ENCODE measurements at regions not wholly inside any gene's neighbourhood (a gene's known extent, or its start where the extent isn't known, plus 50 kb on each side); places are given as distances from the start of the nearest gene placed in this dataset.
"Not testable (repeated sequence)": the region's sequence is repeated elsewhere in the genome, so short reads cannot be mapped to it uniquely, and the experiment has no call there.

GRCh38 chr2:37575780-37576179 lies 95.7 kb downstream of the CDC42EP3 start:
- peaks cover 12% of the 10 kb centered on the region for H3K9me3 ChIP-seq (ENCODE audit: control insufficient read depth, insufficient read depth, low read length)
- H3K9ac ChIP-seq (ENCODE audit: low read depth, low read length) = no peak overlapping the region
- no peaks in the 10 kb centered on the region for H3K36me3 ChIP-seq (ENCODE audit: insufficient read depth, low read length)
- no peaks in the 10 kb centered on the region for H3K4me1 ChIP-seq (ENCODE audit: insufficient read depth, low read length)

- not testable (repeated sequence) for H3K4me1 ChIP-seq (ENCODE audit: insufficient read depth, low read length); H3K36me3 ChIP-seq (ENCODE audit: insufficient read depth, low read length); H3K9ac ChIP-seq (ENCODE audit: low read depth, low read length)
- peaks cover 12% of the 10 kb centered on the region for H3K9me3 ChIP-seq (ENCODE audit: control insufficient read depth, insufficient read depth, low read length)
These were observed 95.2 kb downstream of the CDC42EP3 start for GRCh38 chr2:37576194-37576593.

GRCh38 chr2:37576831-37577230 lies 94.6 kb downstream of the CDC42EP3 start:
- no peaks in the 10 kb centered on the region for H3K4me1 ChIP-seq (ENCODE audit: insufficient read depth, low read length)
- no peak overlapping the region for H3K9ac ChIP-seq (ENCODE audit: low read depth, low read length)
- no peaks in the 10 kb centered on the region for H3K36me3 ChIP-seq (ENCODE audit: insufficient read depth, low read length)
- H3K9me3 ChIP-seq (ENCODE audit: control insufficient read depth, insufficient read depth, low read length) = peaks cover 12% of the 10 kb centered on the region

- Histone ChIP-seq H3K9me3 (ENCODE audit: control insufficient read depth, insufficient read depth, low read length) (peaks cover 12% of the 10 kb centered on the region), H3K4me1 (ENCODE audit: insufficient read depth, low read length) (peaks cover 4% of the 10 kb centered on the region), H3K36me3 (ENCODE audit: insufficient read depth, low read length) (no peaks in the 10 kb centered on the region), H3K9ac (ENCODE audit: low read depth, low read length) (no peak overlapping the region)
These were observed 92.2 kb downstream of the CDC42EP3 start for GRCh38 chr2:37579192-37579713.

DNA sequence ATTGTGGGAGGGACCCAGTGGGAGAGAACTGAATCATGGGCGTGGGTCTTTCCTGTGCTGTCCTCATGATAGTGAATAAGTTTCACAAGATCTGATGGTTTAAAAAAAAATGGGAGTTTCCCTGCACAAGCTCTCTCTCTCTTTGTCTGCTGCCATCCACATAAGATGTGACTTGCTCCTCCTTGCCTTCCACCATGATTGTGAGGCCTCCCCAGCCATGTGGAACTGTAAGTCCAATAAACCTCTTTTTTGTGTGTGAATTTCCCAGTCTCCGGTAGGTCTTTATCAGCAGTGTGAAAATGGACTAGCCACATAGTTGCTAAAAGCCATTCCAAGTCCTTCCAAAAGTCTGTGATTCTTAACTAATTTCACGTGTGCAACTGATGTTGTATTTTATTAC lies 91.5 kb downstream of the CDC42EP3 start:
- peaks cover 12% of the 10 kb centered on the region for H3K9me3 ChIP-seq (ENCODE audit: control insufficient read depth, insufficient read depth, low read length)
- not testable (repeated sequence) for H3K9ac ChIP-seq (ENCODE audit: low read depth, low read length); H3K36me3 ChIP-seq (ENCODE audit: insufficient read depth, low read length); H3K4me1 ChIP-seq (ENCODE audit: insufficient read depth, low read length)

GRCh38 chr2:37581433-37581832 lies 90.0 kb downstream of the CDC42EP3 start:
- H3K4me1 ChIP-seq (ENCODE audit: insufficient read depth, low read length) = peaks cover 23% of the 10 kb centered on the region
- H3K36me3 ChIP-seq (ENCODE audit: insufficient read depth, low read length) = no peaks in the 10 kb centered on the region
- H3K9ac ChIP-seq (ENCODE audit: low read depth, low read length) = no peak overlapping the region
- peaks cover 12% of the 10 kb centered on the region for H3K9me3 ChIP-seq (ENCODE audit: control insufficient read depth, insufficient read depth, low read length)

- Histone ChIP-seq H3K4me1 (ENCODE audit: insufficient read depth, low read length) (peaks cover 34% of the 10 kb centered on the region), H3K36me3 (ENCODE audit: insufficient read depth, low read length) (no peaks in the 10 kb centered on the region), H3K9me3 (ENCODE audit: control insufficient read depth, insufficient read depth, low read length) (peaks cover 12% of the 10 kb centered on the region), H3K9ac (ENCODE audit: low read depth, low read length) (no peak overlapping the region)
These were observed 88.8 kb downstream of the CDC42EP3 start for GRCh38 chr2:37582481-37583220.

- Histone ChIP-seq H3K4me1 (ENCODE audit: insufficient read depth, low read length) (peaks cover 41% of the 10 kb centered on the region), H3K9ac (ENCODE audit: low read depth, low read length) (no peak overlapping the region), H3K9me3 (ENCODE audit: control insufficient read depth, insufficient read depth, low read length) (peaks cover 9% of the 10 kb centered on the region), H3K36me3 (ENCODE audit: insufficient read depth, low read length) (no peaks in the 10 kb centered on the region)
These were observed 88.0 kb downstream of the CDC42EP3 start for GRCh38 chr2:37583402-37583801.

DNA sequence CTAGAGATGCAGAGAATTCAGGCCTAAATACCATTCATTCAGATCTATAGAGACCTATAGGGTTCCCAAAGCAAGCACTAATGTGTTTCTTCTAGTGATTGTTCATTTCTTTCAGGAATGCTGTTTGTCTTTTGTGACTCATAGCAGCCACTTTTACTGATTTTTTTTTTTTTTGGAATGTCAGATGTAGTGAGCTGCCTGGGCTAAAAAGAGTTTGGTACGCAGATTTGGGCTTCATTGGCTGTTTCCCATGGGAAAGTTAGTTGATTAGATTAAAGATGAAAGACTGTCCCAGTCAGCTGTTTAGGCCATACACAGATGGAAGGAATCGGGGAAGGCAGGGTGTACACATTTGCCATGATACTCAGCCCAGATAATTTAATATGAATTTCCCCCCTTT lies 87.6 kb downstream of the CDC42EP3 start:
- no peak overlapping the region for H3K9ac ChIP-seq (ENCODE audit: low read depth, low read length)
- peaks cover 45% of the 10 kb centered on the region for H3K4me1 ChIP-seq (ENCODE audit: insufficient read depth, low read length)

DNA sequence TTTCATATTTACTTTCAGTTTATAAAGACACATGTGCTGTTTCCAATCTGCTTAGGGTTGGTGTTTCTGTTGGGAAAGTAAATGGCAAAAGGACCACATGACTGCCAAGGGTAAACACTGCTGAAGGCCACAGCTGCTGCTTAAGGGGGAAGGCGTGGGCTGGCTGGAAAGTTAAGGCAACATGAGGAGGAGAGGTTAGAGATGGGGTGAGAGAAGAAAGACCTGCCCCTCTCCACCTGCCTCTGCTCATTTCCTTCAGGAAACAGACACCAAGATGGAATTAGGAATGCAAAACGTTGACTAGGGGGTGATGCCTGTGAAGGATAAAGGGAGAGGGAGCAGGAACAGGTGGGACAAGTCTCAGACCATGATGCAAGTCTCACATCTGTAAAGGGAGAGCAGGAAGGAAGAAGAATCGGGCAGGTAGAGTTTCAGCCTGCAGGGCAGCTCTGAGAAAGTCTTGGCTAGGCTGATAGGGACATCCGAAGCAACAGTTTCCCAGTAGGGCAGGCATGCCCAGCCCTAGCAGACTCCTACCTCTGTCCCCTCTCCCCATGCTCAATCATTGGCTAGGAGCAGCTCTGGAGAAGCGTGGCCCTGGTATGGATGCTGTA lies 86.0 kb downstream of the CDC42EP3 start:
- H3K9ac ChIP-seq (ENCODE audit: low read depth, low read length) = no peak overlapping the region
- H3K4me1 ChIP-seq (ENCODE audit: insufficient read depth, low read length) = peaks cover 56% of the 10 kb centered on the region

More for the DNA sequence above, 87.6 kb downstream of the CDC42EP3 start:
- no peaks in the 10 kb centered on the region for H3K36me3 ChIP-seq (ENCODE audit: insufficient read depth, low read length)
- H3K9me3 ChIP-seq (ENCODE audit: control insufficient read depth, insufficient read depth, low read length) = peaks cover 7% of the 10 kb centered on the region

GRCh38 chr2:37585982-37586621 lies 85.3 kb downstream of the CDC42EP3 start:
- Histone ChIP-seq H3K4me1 (ENCODE audit: insufficient read depth, low read length) (peaks cover 56% of the 10 kb centered on the region), H3K9ac (ENCODE audit: low read depth, low read length) (no peak overlapping the region), H3K9me3 (ENCODE audit: control insufficient read depth, insufficient read depth, low read length) (no peaks in the 10 kb centered on the region), H3K36me3 (ENCODE audit: insufficient read depth, low read length) (no peaks in the 10 kb centered on the region)

More for the DNA sequence above, 86.0 kb downstream of the CDC42EP3 start:
- no peaks in the 10 kb centered on the region for H3K9me3 ChIP-seq (ENCODE audit: control insufficient read depth, insufficient read depth, low read length)
- H3K36me3 ChIP-seq (ENCODE audit: insufficient read depth, low read length) = no peaks in the 10 kb centered on the region

DNA sequence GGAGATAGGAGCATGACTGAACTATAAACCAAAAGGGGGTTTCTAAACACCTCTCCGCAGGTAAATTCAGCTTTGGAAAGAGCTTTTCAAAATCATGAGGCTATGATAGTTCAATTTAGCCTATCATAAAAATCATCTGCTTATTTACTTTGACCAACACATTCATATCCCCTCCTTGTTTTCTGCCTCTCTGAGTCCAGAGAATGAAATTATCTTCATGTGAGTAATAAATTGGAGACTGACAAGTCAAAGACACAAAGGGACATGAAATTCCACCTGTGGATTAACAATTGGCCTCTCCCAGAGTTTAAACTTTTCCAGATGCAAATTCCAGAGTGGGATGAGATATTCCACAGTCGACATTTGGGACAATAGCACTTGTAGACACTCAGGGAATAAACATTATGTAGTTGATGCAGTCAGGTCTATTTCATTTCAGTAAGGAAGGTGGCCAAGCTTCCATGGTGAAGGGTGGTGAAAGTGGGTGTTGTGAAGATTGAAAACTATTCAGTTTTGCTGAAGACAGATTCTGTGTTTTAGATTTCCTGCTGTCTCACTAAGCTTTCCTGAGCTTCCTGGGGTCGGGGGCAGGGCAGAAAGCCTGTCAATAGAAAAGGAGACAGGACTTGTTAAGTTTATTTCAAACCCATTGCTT lies 84.7 kb downstream of the CDC42EP3 start:
- no peak overlapping the region for H3K9ac ChIP-seq (ENCODE audit: low read depth, low read length)
- H3K9me3 ChIP-seq (ENCODE audit: control insufficient read depth, insufficient read depth, low read length) = no peaks in the 10 kb centered on the region
- peaks cover 56% of the 10 kb centered on the region for H3K4me1 ChIP-seq (ENCODE audit: insufficient read depth, low read length)
- H3K36me3 ChIP-seq (ENCODE audit: insufficient read depth, low read length) = no peaks in the 10 kb centered on the region

GRCh38 chr2:37587817-37588216 lies 83.6 kb downstream of the CDC42EP3 start:
- Histone ChIP-seq H3K4me1 (ENCODE audit: insufficient read depth, low read length) (peaks cover 56% of the 10 kb centered on the region), H3K36me3 (ENCODE audit: insufficient read depth, low read length) (no peaks in the 10 kb centered on the region), H3K9me3 (ENCODE audit: control insufficient read depth, insufficient read depth, low read length) (no peaks in the 10 kb centered on the region), H3K9ac (ENCODE audit: low read depth, low read length) (no peak overlapping the region)

GRCh38 chr2:37588316-37588777 lies 83.1 kb downstream of the CDC42EP3 start:
- H3K9ac ChIP-seq (ENCODE audit: low read depth, low read length) = no peak overlapping the region
- peaks cover 56% of the 10 kb centered on the region for H3K4me1 ChIP-seq (ENCODE audit: insufficient read depth, low read length)
- H3K9me3 ChIP-seq (ENCODE audit: control insufficient read depth, insufficient read depth, low read length) = no peaks in the 10 kb centered on the region
- no peaks in the 10 kb centered on the region for H3K36me3 ChIP-seq (ENCODE audit: insufficient read depth, low read length)

Data from ES-I3 (cell line).